HCT116 (cell line): ENCODE measurements at regions not wholly inside any gene's neighbourhood (a gene's known extent, or its start where the extent isn't known, plus 50 kb on each side); places are given as distances from the start of the nearest gene placed in this dataset.

ENCODE experiments used
- ATAC-seq: fragments of 200-7000 bp; cut with Tn5 transposase; 2 replicates; pipeline ENCODE4 v1.9.1; 2020; ENCODE audit warnings: mild to moderate bottlenecking, moderate library complexity
- BruUV-seq: library from RNA; stranded (reverse); fragments of 400-500 nt; replicated peaks from 2 replicates; lab custom pipeline; 2021; lab: Mats Ljungman, UMichigan
- CTCF ChIA-PET: fragments of 300-600 bp; sonication (Branson Sonifier 250); formaldehyde crosslinking; loops from one replicate; lab custom pipeline; 2021; ENCODE audit warnings: antibody characterized with exemption; lab: Charles Lee
- POLR2A ChIA-PET: fragments of 300-600, 350-600 bp; sonication (Branson Sonifier 250); formaldehyde crosslinking; loops from one replicate; lab custom pipeline; 2021; ENCODE audit warnings: antibody characterized with exemption; lab: Charles Lee
- RAD21 ChIA-PET, 2 experiments: fragments of 300-600 bp; sonication (Branson Sonifier 250); formaldehyde crosslinking; loops; one replicate each; lab custom pipeline; 2023; ENCODE audit warnings: low total read pairs in 2 of 2; ENCODE audit not compliant: uncharacterized antibody in 2 of 2, unreplicated experiment in 2 of 2, low non-redundant PET in 1 of 2; lab: Charles Lee
- DNase-seq: peaks from one replicate; pipeline ENCODE4 v3.0.0-alpha.2; 2010; ENCODE audit warnings: low read depth, low spot score
- H2AFZ ChIP-seq: fragments of 200-600 bp; shearing (Covaris generic), sonication (generic); 2 replicates; pipeline ENCODE4 v1.6.1; 2017; ENCODE audit warnings: low read depth, mixed run types, mixed read lengths, antibody characterized with exemption, low read length; ENCODE audit not compliant: poor library complexity, severe bottlenecking
- H3K27ac ChIP-seq: 2 replicates; pipeline ENCODE4 v1.5.1; 2012; ENCODE audit warnings: low read depth, low read length
- H3K27me3 ChIP-seq: fragments of 200-600 bp; sonication (generic); 2 replicates; pipeline ENCODE4 v1.6.1; 2016; ENCODE audit warnings: mixed run types, low read length, mixed read lengths; ENCODE audit not compliant: insufficient read depth
- H3K36me3 ChIP-seq, 2 experiments: fragments of 200-500 bp in 1 of 2; fragments of 200-600 bp in 1 of 2; sonication (Bioruptor generic) in 1 of 2; sonication (generic) in 1 of 2; 2 replicates each; pipeline versions ENCODE4 v1.5.1 to v1.6.1; 2014 to 2016; ENCODE audit warnings: low read length in 2 of 2, inconsistent platforms in 1 of 2, mixed read lengths in 1 of 2, mixed run types in 1 of 2; ENCODE audit not compliant: insufficient read depth in 2 of 2, control insufficient read depth in 1 of 2
- H3K4me1 ChIP-seq, 2 experiments: fragments of 200-600 bp in 1 of 2; sonication (generic) in 1 of 2; 2 replicates each; pipeline versions ENCODE4 v1.5.1 to v1.6.1; 2012 to 2017; ENCODE audit warnings: low read length in 2 of 2, inconsistent platforms in 1 of 2, mild to moderate bottlenecking in 1 of 2, mixed read lengths in 1 of 2, mixed run types in 1 of 2, moderate library complexity in 1 of 2; ENCODE audit not compliant: insufficient read depth in 2 of 2, control insufficient read depth in 1 of 2
- H3K4me2 ChIP-seq: fragments of 200-600 bp; sonication (generic); 2 replicates; pipeline ENCODE4 v1.6.1; 2017; ENCODE audit warnings: mixed run types, low read length, mixed read lengths
- H3K4me3 ChIP-seq, 2 experiments: fragments of 200-600 bp in 1 of 2; sonication (generic) in 1 of 2; replicated peaks in 1 of 2; 2 replicates each; pipeline ENCODE4 v1.5.1; 2011 to 2016; ENCODE audit warnings: low read length in 2 of 2, control low read depth in 1 of 2, low read depth in 1 of 2, mild to moderate bottlenecking in 1 of 2, mixed read lengths in 1 of 2, mixed run types in 1 of 2
- H3K79me2 ChIP-seq: fragments of 200-600 bp; sonication (generic); 2 replicates; pipeline ENCODE4 v1.6.1; 2017; ENCODE audit warnings: mild to moderate bottlenecking, mixed run types, low read length, moderate library complexity, mixed read lengths; ENCODE audit not compliant: insufficient read depth
- H3K9ac ChIP-seq: fragments of 200-600 bp; sonication (generic); 2 replicates; pipeline ENCODE4 v1.6.1; 2016; ENCODE audit warnings: low read length, mixed read lengths
- H3K9me2 ChIP-seq: fragments of 200-600 bp; sonication (generic), shearing (Covaris generic); 2 replicates; pipeline ENCODE4 v1.6.1; 2017; ENCODE audit warnings: mixed run types, mild to moderate bottlenecking, moderate library complexity; ENCODE audit not compliant: insufficient read depth
- H3K9me3 ChIP-seq, 2 experiments: fragments of 200-500 bp in 1 of 2; fragments of 200-600 bp in 1 of 2; sonication (Bioruptor generic) in 1 of 2; sonication (generic) in 1 of 2; 2 replicates each; pipeline ENCODE4 v1.6.1; 2014 to 2017; ENCODE audit warnings: low read length in 2 of 2, mixed read lengths in 2 of 2, inconsistent platforms in 1 of 2, low read depth in 1 of 2, mild to moderate bottlenecking in 1 of 2, mixed run types in 1 of 2, moderate library complexity in 1 of 2; ENCODE audit not compliant: control insufficient read depth in 1 of 2, insufficient read depth in 1 of 2
- H4K20me1 ChIP-seq: fragments of 200-600 bp; sonication (generic), shearing (Covaris generic); 2 replicates; pipeline ENCODE4 v1.6.1; 2017; ENCODE audit warnings: mixed run types, mild to moderate bottlenecking, moderate library complexity; ENCODE audit not compliant: insufficient read depth
- CEBPB ChIP-seq: IDR thresholded peaks from 2 replicates; pipeline ENCODE4 v1.6.1; 2012; ENCODE audit warnings: low read depth
- EZH2 ChIP-seq: fragments of 200-600 bp; sonication (generic); IDR thresholded peaks from 2 replicates; pipeline ENCODE4 v1.6.1; 2017; ENCODE audit warnings: antibody characterized with exemption, mixed run types
- JUND ChIP-seq: IDR thresholded peaks from 2 replicates; pipeline ENCODE4 v1.6.1; 2012
- POLR2A ChIP-seq: IDR thresholded peaks from 2 replicates; pipeline ENCODE4 v1.7.0; 2011; ENCODE audit warnings: borderline replicate concordance; ENCODE audit not compliant: insufficient read depth, insufficient read length; ENCODE audit errors: extremely low read depth
- RAD21 ChIP-seq: IDR thresholded peaks from 2 replicates; pipeline ENCODE4 v1.6.1; 2012; ENCODE audit warnings: low read depth, mild to moderate bottlenecking
- SIN3A ChIP-seq: IDR thresholded peaks from 2 replicates; pipeline ENCODE4 v1.6.1; 2012; ENCODE audit warnings: low read depth
- TCF7L2 ChIP-seq: IDR thresholded peaks from 2 replicates; pipeline ENCODE4 v1.7.0; 2011; ENCODE audit warnings: borderline replicate concordance, inconsistent platforms; ENCODE audit not compliant: insufficient read depth, insufficient read length; ENCODE audit errors: extremely low read depth
- ZBTB33 ChIP-seq: IDR thresholded peaks from 2 replicates; pipeline ENCODE4 v1.6.1; 2011; ENCODE audit warnings: mild to moderate bottlenecking, low read length, moderate library complexity; ENCODE audit not compliant: insufficient replicate concordance; ENCODE audit errors: extremely low read depth
- ZFX ChIP-seq: fragments of 450-650 bp; IDR thresholded peaks from 2 replicates; pipeline ENCODE4 v1.6.1; 2017
- ZNF274 ChIP-seq: fragments of 200-500 bp; sonication (Bioruptor generic); IDR thresholded peaks from 2 replicates; pipeline ENCODE4 v1.6.1; 2014; ENCODE audit warnings: mild to moderate bottlenecking, low read depth, low read length, inconsistent platforms
- intact Hi-C: fragments of 100-400 bp; cut with micrococcal nuclease; formaldehyde crosslinking; loops from 2 replicates; pipeline ENCODE4 v1.10.0; 2022
- TF ChIP-seq, protein P1 (sequence below): IDR thresholded peaks from 2 replicates; pipeline ENCODE4 v1.6.1; 2012
- TF ChIP-seq, protein P2 (sequence below), 3 experiments: fragments of 200-600 bp in 1 of 3; sonication (generic) in 1 of 3; IDR thresholded peaks in 2 of 3; conservative IDR thresholded peaks in 1 of 3; 2 replicates each; pipeline ENCODE4 v1.5.1; 2012 to 2017; ENCODE audit warnings: low read depth in 2 of 3, low read length in 2 of 3, antibody characterized with exemption in 1 of 3, borderline replicate concordance in 1 of 3, control low read depth in 1 of 3, mild to moderate bottlenecking in 1 of 3, mixed read lengths in 1 of 3, mixed run types in 1 of 3, moderate library complexity in 1 of 3; ENCODE audit not compliant: insufficient read depth in 1 of 3

- no peaks in the 10 kb centered on the region for H4K20me1 ChIP-seq
- ATAC-seq (no peak), DNase-seq (no peak)
- RAD21 ChIA-PET: interaction anchor here in 1 of 2 experiments (0.6 kb wide), 1 partner anchor 29 kb away, joined by 3 read pairs; no protein-coding TSS in a partner anchor
- H3K79me2 ChIP-seq: no peaks in the 10 kb centered on the region
- no peak overlapping the region for H3K9ac ChIP-seq
- H3K36me3 ChIP-seq: no peaks in the 10 kb centered on the region
- BruUV-seq: no TSS peak
- H3K27me3 ChIP-seq: peaks cover 11% of the 10 kb centered on the region; the same call in 1 of the 2 replicates
- no peaks in the 10 kb centered on the region for H3K9me2 ChIP-seq
- TF ChIP-seq, protein P1, sequence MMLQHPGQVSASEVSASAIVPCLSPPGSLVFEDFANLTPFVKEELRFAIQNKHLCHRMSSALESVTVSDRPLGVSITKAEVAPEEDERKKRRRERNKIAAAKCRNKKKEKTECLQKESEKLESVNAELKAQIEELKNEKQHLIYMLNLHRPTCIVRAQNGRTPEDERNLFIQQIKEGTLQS: no peak
- TF ChIP-seq RAD21 (no peak), POLR2A (no peak), ZFX (no peak)
- H3K4me2 ChIP-seq: no peak overlapping the region
- no peak overlapping the region for H2AFZ ChIP-seq
- no peak overlapping the region for H3K4me3 ChIP-seq
- no peak overlapping the region for H3K27ac ChIP-seq
- intact Hi-C loops: no loop called here
- H3K9me3 ChIP-seq: no peaks in the 10 kb centered on the region
- POLR2A ChIA-PET: no interaction called here
- H3K4me1 ChIP-seq: no peaks in the 10 kb centered on the region
- CTCF ChIA-PET: no interaction called here
Observed at GRCh38 chr16:58815181-58815888, 81.2 kb upstream of the GOT2 start.

GRCh38 chr16:58814348-58814801 is 80.3 kb upstream of the GOT2 start:
- no peak overlapping the region for H3K4me3 ChIP-seq
- ChIA-PET POLR2A (no interaction called here), RAD21 (no interaction called here), CTCF (interaction anchor here (0.7 to 1.5 kb wide), 4 partner anchors 13 to 30 kb away, joined by 3 to 5 read pairs (median 3); no protein-coding TSS in a partner anchor)
- no peak for TF ChIP-seq POLR2A
- TF ChIP-seq ZNF274: no peak
- TF ChIP-seq EZH2: no peak
- no peak for TF ChIP-seq JUND
- TF ChIP-seq RAD21: peak; percentile 72
- no peak for TF ChIP-seq TCF7L2
- no peak for TF ChIP-seq CEBPB
- no peak for TF ChIP-seq ZFX
- TF ChIP-seq ZBTB33: no peak
- no peak for TF ChIP-seq SIN3A
- TF ChIP-seq, protein P2, sequence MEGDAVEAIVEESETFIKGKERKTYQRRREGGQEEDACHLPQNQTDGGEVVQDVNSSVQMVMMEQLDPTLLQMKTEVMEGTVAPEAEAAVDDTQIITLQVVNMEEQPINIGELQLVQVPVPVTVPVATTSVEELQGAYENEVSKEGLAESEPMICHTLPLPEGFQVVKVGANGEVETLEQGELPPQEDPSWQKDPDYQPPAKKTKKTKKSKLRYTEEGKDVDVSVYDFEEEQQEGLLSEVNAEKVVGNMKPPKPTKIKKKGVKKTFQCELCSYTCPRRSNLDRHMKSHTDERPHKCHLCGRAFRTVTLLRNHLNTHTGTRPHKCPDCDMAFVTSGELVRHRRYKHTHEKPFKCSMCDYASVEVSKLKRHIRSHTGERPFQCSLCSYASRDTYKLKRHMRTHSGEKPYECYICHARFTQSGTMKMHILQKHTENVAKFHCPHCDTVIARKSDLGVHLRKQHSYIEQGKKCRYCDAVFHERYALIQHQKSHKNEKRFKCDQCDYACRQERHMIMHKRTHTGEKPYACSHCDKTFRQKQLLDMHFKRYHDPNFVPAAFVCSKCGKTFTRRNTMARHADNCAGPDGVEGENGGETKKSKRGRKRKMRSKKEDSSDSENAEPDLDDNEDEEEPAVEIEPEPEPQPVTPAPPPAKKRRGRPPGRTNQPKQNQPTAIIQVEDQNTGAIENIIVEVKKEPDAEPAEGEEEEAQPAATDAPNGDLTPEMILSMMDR (IDR thresholded peaks at IDR 0.05 in 2 of 3, conservative IDR thresholded peaks at IDR 0.05 in 1 of 3; ENCODE audit: borderline replicate concordance in 1 of 3, insufficient read depth in 1 of 3, low read depth in 2 of 3, low read length in 2 of 3): peak; percentile 14 to 92 (median 87); a peak in 4 of 6 replicates
- no peaks in the 10 kb centered on the region for H3K9me2 ChIP-seq
- no TSS peak for BruUV-seq
- no peak overlapping the region for H3K27ac ChIP-seq
- H4K20me1 ChIP-seq: no peaks in the 10 kb centered on the region
- peak; percentile 7 for DNase-seq
- no peak overlapping the region for H3K9ac ChIP-seq
- no peaks in the 10 kb centered on the region for H3K36me3 ChIP-seq
- peak overlapping the region; percentile 28; the same call in 1 of the 2 replicates for H3K4me2 ChIP-seq
- ATAC-seq: peak; percentile 87
- no peaks in the 10 kb centered on the region for H3K4me1 ChIP-seq
- H3K79me2 ChIP-seq: no peaks in the 10 kb centered on the region
- H3K9me3 ChIP-seq: no peaks in the 10 kb centered on the region
- peak overlapping the region; percentile 38 for H2AFZ ChIP-seq
- peaks cover 10% of the 10 kb centered on the region; the same call in 1 of the 2 replicates for H3K27me3 ChIP-seq
- intact Hi-C loops: no loop called here
